Astrocyte (in vitro differentiated cells and primary cell): ENCODE measurements at regions not wholly inside any gene's neighbourhood (a gene's known extent, or its start where the extent isn't known, plus 50 kb on each side); places are given as distances from the start of the nearest gene placed in this dataset.

ENCODE experiments used
- DNase-seq: peaks from one replicate; pipeline ENCODE4 v3.0.0-alpha.2; 2010; ENCODE audit warnings: low read depth
- FAIRE-seq: peaks from 2 replicates; lab custom pipeline; 2011; peaks lifted over from hg19 to GRCh38; lab: Jason Lieb, UNC
- H2AFZ ChIP-seq: 2 replicates; pipeline ENCODE4 v1.6.0; 2012; ENCODE audit warnings: low read depth, low read length, inconsistent platforms
- H3K27ac ChIP-seq: 2 replicates; pipeline ENCODE4 v1.5.1; 2011; ENCODE audit warnings: low read depth, low read length, inconsistent platforms
- H3K27me3 ChIP-seq: 2 replicates; pipeline ENCODE4 v1.6.0; 2011; ENCODE audit warnings: low read length, inconsistent platforms; ENCODE audit not compliant: insufficient read depth
- H3K36me3 ChIP-seq: 2 replicates; pipeline ENCODE4 v1.5.1; 2011; ENCODE audit warnings: low read length, inconsistent platforms; ENCODE audit not compliant: insufficient read depth
- H3K4me1 ChIP-seq: 2 replicates; pipeline ENCODE4 v1.5.1; 2011; ENCODE audit warnings: low read length, inconsistent platforms; ENCODE audit not compliant: insufficient read depth
- H3K4me2 ChIP-seq: 2 replicates; pipeline ENCODE4 v1.6.0; 2012; ENCODE audit warnings: low read length, inconsistent platforms
- H3K4me3 ChIP-seq: 2 replicates; pipeline ENCODE4 v1.5.1; 2011; ENCODE audit warnings: low read depth, mild to moderate bottlenecking, low read length, inconsistent platforms; ENCODE audit not compliant: insufficient read depth
- H3K79me2 ChIP-seq: 2 replicates; pipeline ENCODE4 v1.6.0; 2012; ENCODE audit warnings: mild to moderate bottlenecking, low read length, inconsistent platforms; ENCODE audit not compliant: insufficient read depth
- H3K9ac ChIP-seq: 2 replicates; pipeline ENCODE4 v1.6.0; 2012; ENCODE audit warnings: mild to moderate bottlenecking, low read length, inconsistent platforms
- H3K9me3 ChIP-seq: 2 replicates; pipeline ENCODE4 v1.5.1; 2012; ENCODE audit warnings: low read depth, mild to moderate bottlenecking, low read length, inconsistent platforms; ENCODE audit not compliant: insufficient read depth
- H4K20me1 ChIP-seq: 2 replicates; pipeline ENCODE4 v1.6.0; 2012; ENCODE audit warnings: low read length, inconsistent platforms; ENCODE audit not compliant: insufficient read depth
- H3K27ac Mint-ChIP-seq: one replicate; pipeline ENCODE4 v1.8.0; 2021; ENCODE audit warnings: mild to moderate bottlenecking, mixed read lengths; ENCODE audit not compliant: unreplicated experiment
- H3K27me3 Mint-ChIP-seq: one replicate; pipeline ENCODE4 v1.8.0; 2021; ENCODE audit warnings: low read depth, mixed read lengths; ENCODE audit not compliant: unreplicated experiment
- H3K36me3 Mint-ChIP-seq: one replicate; pipeline ENCODE4 v1.8.0; 2021; ENCODE audit warnings: low read depth, mixed read lengths; ENCODE audit not compliant: unreplicated experiment
- H3K4me1 Mint-ChIP-seq: one replicate; pipeline ENCODE4 v1.8.0; 2021; ENCODE audit warnings: low read depth, mixed read lengths; ENCODE audit not compliant: unreplicated experiment
- H3K4me3 Mint-ChIP-seq: one replicate; pipeline ENCODE4 v1.8.0; 2021; ENCODE audit warnings: mild to moderate bottlenecking, moderate library complexity, mixed read lengths; ENCODE audit not compliant: unreplicated experiment
- H3K9me3 Mint-ChIP-seq: one replicate; pipeline ENCODE4 v1.8.0; 2021; ENCODE audit warnings: mild to moderate bottlenecking, mixed read lengths; ENCODE audit not compliant: unreplicated experiment
- CTCF ChIP-seq: IDR thresholded peaks from 2 replicates; pipeline ENCODE4 v1.5.1; 2011; ENCODE audit warnings: low read depth, mild to moderate bottlenecking, inconsistent platforms, low read length, moderate library complexity; ENCODE audit not compliant: insufficient read depth
- EZH2 ChIP-seq: IDR thresholded peaks from 2 replicates; pipeline ENCODE4 v1.6.1; 2012; ENCODE audit warnings: mild to moderate bottlenecking, low read length, inconsistent platforms; ENCODE audit not compliant: insufficient read depth

GRCh38 chr5:167448376-167448775 is 843.1 kb upstream of the WWC1 start:
- TF ChIP-seq CTCF (no peak), EZH2 (no peak)
- H3K4me3 Mint-ChIP-seq = no peak overlapping the region
- Histone ChIP-seq H2AFZ (no peak overlapping the region), H3K27me3 (no peaks in the 10 kb centered on the region), H3K9ac (no peak overlapping the region), H4K20me1 (no peaks in the 10 kb centered on the region), H3K4me3 (no peak overlapping the region), H3K4me1 (no peaks in the 10 kb centered on the region), H3K36me3 (no peaks in the 10 kb centered on the region), H3K79me2 (no peaks in the 10 kb centered on the region), H3K27ac (no peak overlapping the region), H3K9me3 (no peaks in the 10 kb centered on the region), H3K4me2 (no peak overlapping the region)
- no peaks in the 10 kb centered on the region for H3K36me3 Mint-ChIP-seq
- no peaks in the 10 kb centered on the region for H3K9me3 Mint-ChIP-seq
- no peak for FAIRE-seq
- H3K27me3 Mint-ChIP-seq = peaks cover 2% of the 10 kb centered on the region
- H3K4me1 Mint-ChIP-seq = peaks cover 10% of the 10 kb centered on the region
- no peak overlapping the region for H3K27ac Mint-ChIP-seq
- DNase-seq = no peak

DNA sequence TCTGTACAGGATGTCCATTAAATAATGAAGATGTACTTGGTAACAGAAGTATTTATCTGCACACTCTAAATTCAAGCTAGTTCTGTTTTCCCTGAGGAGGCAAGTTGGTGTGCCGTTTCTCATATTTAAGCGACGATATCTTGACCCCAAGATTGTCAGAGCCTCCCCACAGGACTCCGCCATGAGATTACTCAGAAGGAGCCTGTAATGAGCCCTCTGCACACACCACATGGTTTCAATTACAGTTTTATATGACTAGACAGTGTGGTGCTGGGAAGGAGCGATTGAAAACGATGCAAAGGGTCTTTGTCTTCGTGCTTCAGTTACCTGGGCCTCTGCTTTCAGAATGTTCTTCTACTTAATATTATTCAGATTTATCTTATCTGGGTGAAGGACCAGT is 840.4 kb upstream of the WWC1 start:
- Histone ChIP-seq H3K4me1 (no peaks in the 10 kb centered on the region), H4K20me1 (no peaks in the 10 kb centered on the region), H3K79me2 (no peaks in the 10 kb centered on the region), H3K27me3 (no peaks in the 10 kb centered on the region), H3K27ac (peak overlapping the region; percentile 8), H3K9me3 (no peaks in the 10 kb centered on the region), H2AFZ (no peak overlapping the region), H3K4me2 (no peak overlapping the region), H3K36me3 (no peaks in the 10 kb centered on the region), H3K4me3 (no peak overlapping the region), H3K9ac (no peak overlapping the region)
- Mint-ChIP-seq H3K27ac (no peak overlapping the region), H3K36me3 (no peaks in the 10 kb centered on the region), H3K27me3 (no peaks in the 10 kb centered on the region), H3K9me3 (no peaks in the 10 kb centered on the region), H3K4me1 (peaks cover 22% of the 10 kb centered on the region), H3K4me3 (no peak overlapping the region)
- FAIRE-seq (no peak), DNase-seq (no peak)
- TF ChIP-seq CTCF (no peak), EZH2 (no peak)

DNA sequence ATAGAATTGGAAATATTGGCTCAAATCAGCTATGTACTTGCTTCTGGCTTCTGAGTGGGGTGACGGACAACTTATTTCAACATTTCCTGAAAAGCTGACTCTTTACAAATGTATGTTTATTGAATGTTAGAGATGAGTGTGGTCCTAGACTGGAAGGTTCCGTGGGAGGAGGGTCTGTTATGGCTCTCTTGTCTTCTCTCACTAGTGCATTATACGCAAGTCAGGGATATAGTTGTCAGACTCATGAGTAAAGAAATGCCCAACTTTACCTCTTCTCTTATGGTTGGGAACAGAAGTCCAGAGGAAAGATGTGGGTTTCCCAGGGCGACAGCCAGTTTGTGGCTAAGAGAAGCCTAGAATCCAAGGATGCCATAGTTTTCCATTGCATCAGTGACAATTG is 839.3 kb upstream of the WWC1 start:
- H3K4me1 Mint-ChIP-seq = peaks cover 22% of the 10 kb centered on the region
- H3K27me3 Mint-ChIP-seq = no peaks in the 10 kb centered on the region
- Histone ChIP-seq H3K4me3 (no peak overlapping the region), H3K4me2 (no peak overlapping the region), H3K4me1 (no peaks in the 10 kb centered on the region), H3K27ac (no peak overlapping the region), H2AFZ (no peak overlapping the region), H4K20me1 (no peaks in the 10 kb centered on the region), H3K9ac (no peak overlapping the region), H3K79me2 (no peaks in the 10 kb centered on the region), H3K36me3 (no peaks in the 10 kb centered on the region), H3K27me3 (no peaks in the 10 kb centered on the region), H3K9me3 (no peaks in the 10 kb centered on the region)
- no peaks in the 10 kb centered on the region for H3K9me3 Mint-ChIP-seq
- H3K4me3 Mint-ChIP-seq = no peak overlapping the region
- no peaks in the 10 kb centered on the region for H3K36me3 Mint-ChIP-seq
- FAIRE-seq (no peak), DNase-seq (peak; percentile 54)
- TF ChIP-seq CTCF (no peak), EZH2 (no peak)
- peak overlapping the region; percentile 79 for H3K27ac Mint-ChIP-seq
